ENCODE measurements at regions not wholly inside any gene's neighbourhood (a gene's known extent, or its start where the extent isn't known, plus 50 kb on each side); places are given as distances from the start of the nearest gene placed in this dataset.
"Not testable (repeated sequence)": the region's sequence is repeated elsewhere in the genome, so short reads cannot be mapped to it uniquely, and the experiment has no call there.

GRCh38 chr11:135015966-135016365 is 603.9 kb upstream of the B3GAT1 start:
- no peak for DNase-seq (ENCODE audit: low read depth in 4 of 4, low spot score in 1 of 4)

GRCh38 chr11:135011313-135011712 is 599.3 kb upstream of the B3GAT1 start:
- not testable (repeated sequence) for DNase-seq (ENCODE audit: low read depth in 4 of 4, low spot score in 1 of 4)

GRCh38 chr11:135009125-135009524 is 597.1 kb upstream of the B3GAT1 start:
- DNase-seq (ENCODE audit: low read depth in 4 of 4, low spot score in 1 of 4), result no peak

GRCh38 chr11:135008412-135008811 is 596.4 kb upstream of the B3GAT1 start:
- no peak for DNase-seq (ENCODE audit: low read depth in 4 of 4, low spot score in 1 of 4)

GRCh38 chr11:135008001-135008405 is 596.0 kb upstream of the B3GAT1 start:
- no peak for DNase-seq (ENCODE audit: low read depth in 4 of 4, low spot score in 1 of 4)

- no peak for DNase-seq (ENCODE audit: low read depth in 4 of 4, low spot score in 1 of 4)
Observed at GRCh38 chr11:135006800-135007199, 594.8 kb upstream of the B3GAT1 start.

GRCh38 chr11:135004495-135004894 is 592.5 kb upstream of the B3GAT1 start:
- DNase-seq (ENCODE audit: low read depth in 4 of 4, low spot score in 1 of 4), result no peak

- DNase-seq (ENCODE audit: low read depth in 4 of 4, low spot score in 1 of 4), result no peak
Observed at GRCh38 chr11:135002236-135002635, 590.2 kb upstream of the B3GAT1 start.

GRCh38 chr11:135001581-135001980 is 589.5 kb upstream of the B3GAT1 start:
- DNase-seq (ENCODE audit: low read depth in 4 of 4, low spot score in 1 of 4), result no peak

GRCh38 chr11:135001065-135001464 is 589.0 kb upstream of the B3GAT1 start:
- DNase-seq (ENCODE audit: low read depth in 4 of 4, low spot score in 1 of 4), result not testable (repeated sequence)

GRCh38 chr11:134999590-134999989 is 587.5 kb upstream of the B3GAT1 start:
- DNase-seq (ENCODE audit: low read depth in 4 of 4, low spot score in 1 of 4), result no peak

GRCh38 chr11:134997652-134998320 is 585.7 kb upstream of the B3GAT1 start:
- DNase-seq (ENCODE audit: low read depth in 4 of 4, low spot score in 1 of 4), result no peak

GRCh38 chr11:134995741-134996140 is 583.7 kb upstream of the B3GAT1 start:
- no peak for DNase-seq (ENCODE audit: low read depth in 4 of 4, low spot score in 1 of 4)

GRCh38 chr11:134994431-134994830 is 582.4 kb upstream of the B3GAT1 start:
- no peak for DNase-seq (ENCODE audit: low read depth in 4 of 4, low spot score in 1 of 4)

- no peak for DNase-seq (ENCODE audit: low read depth in 4 of 4, low spot score in 1 of 4)
Observed at GRCh38 chr11:134993691-134994243, 581.7 kb upstream of the B3GAT1 start.

GRCh38 chr11:134992981-134993380 is 580.9 kb upstream of the B3GAT1 start:
- DNase-seq (ENCODE audit: low read depth in 4 of 4, low spot score in 1 of 4), result no peak

- no peak for DNase-seq (ENCODE audit: low read depth in 4 of 4, low spot score in 1 of 4)
Observed at GRCh38 chr11:134988495-134988894, 576.5 kb upstream of the B3GAT1 start.

GRCh38 chr11:134987822-134988221 is 575.8 kb upstream of the B3GAT1 start:
- no peak for DNase-seq (ENCODE audit: low read depth in 4 of 4, low spot score in 1 of 4)

- no peak for DNase-seq (ENCODE audit: low read depth in 4 of 4, low spot score in 1 of 4)
Observed at GRCh38 chr11:134987223-134987768, 575.3 kb upstream of the B3GAT1 start.

GRCh38 chr11:134984421-134984820 is 572.4 kb upstream of the B3GAT1 start:
- DNase-seq (ENCODE audit: low read depth in 4 of 4, low spot score in 1 of 4), result no peak

- not testable (repeated sequence) for DNase-seq (ENCODE audit: low read depth in 4 of 4, low spot score in 1 of 4)
Observed at GRCh38 chr11:134982432-134982831, 570.4 kb upstream of the B3GAT1 start.

GRCh38 chr11:134981835-134982234 is 569.8 kb upstream of the B3GAT1 start:
- DNase-seq (ENCODE audit: low read depth in 4 of 4, low spot score in 1 of 4), result no peak

Measured in stimulated activated CD4-positive, alpha-beta T cell treated with anti-CD3 and anti-CD28 coated beads, Interleukin-1b, Interleukin-23, amount 100 ng/mL, for 24 hours (primary cell).